Heart right ventricle (tissue), 16 donors: ENCODE measurements at regions not wholly inside any gene's neighbourhood (a gene's known extent, or its start where the extent isn't known, plus 50 kb on each side); places are given as distances from the start of the nearest gene placed in this dataset.
A peak's percentile ranks its signal among the peaks of the same experiment; 100 is the strongest.

Experiments used
- ATAC-seq, 8 donors: fragments of 200-7000 bp; cut with Tn5 transposase; one replicate each; pipeline ENCODE4 v1.9.1; 2020; ENCODE audit warnings: mild to moderate bottlenecking in 8 of 8, moderate library complexity in 8 of 8, moderate number of reproducible peaks in 1 of 8
- DNase-seq, 2 donors: peaks; one replicate each; pipeline ENCODE4 v3.0.0-alpha.2; 2020
- H3K27ac ChIP-seq, 10 donors: fragments of 200-600 bp; sonication (generic) in 2 of 10; one replicate each; pipeline versions ENCODE4 v1.5.0 to v1.8.0; 2020 to 2022; ENCODE audit warnings: mild to moderate bottlenecking in 3 of 10
- H3K27me3 ChIP-seq, 7 donors: fragments of 200-600 bp; one replicate each; pipeline ENCODE4 v1.8.0; 2021 to 2022; ENCODE audit warnings: mild to moderate bottlenecking in 2 of 7
- H3K36me3 ChIP-seq, 9 donors: fragments of 200-600 bp; sonication (generic) in 1 of 9; one replicate each; pipeline versions ENCODE4 v1.5.0 to v1.8.0; 2020 to 2022; ENCODE audit warnings: mild to moderate bottlenecking in 2 of 9
- H3K4me1 ChIP-seq, 9 donors: fragments of 200-600 bp; sonication (generic) in 1 of 9; one replicate each; pipeline versions ENCODE4 v1.5.0 to v1.8.0; 2020 to 2022; ENCODE audit warnings: mild to moderate bottlenecking in 4 of 9
- H3K4me3 ChIP-seq, 10 donors: fragments of 200-600 bp; sonication (generic) in 2 of 10; one replicate each; pipeline versions ENCODE4 v1.5.0 to v1.8.0; 2020 to 2022; ENCODE audit warnings: mild to moderate bottlenecking in 7 of 10, moderate library complexity in 2 of 10
- H3K9me3 ChIP-seq, 11 donors: fragments of 200-600 bp in 10 of 11; sonication (generic) in 2 of 11; one replicate each; pipeline versions ENCODE4 v1.5.0 to v1.8.0; 2013 to 2022; ENCODE audit warnings: mild to moderate bottlenecking in 2 of 11, control low read depth in 1 of 11, moderate library complexity in 1 of 11
- CTCF ChIP-seq, 9 donors: fragments of 200-600 bp; sonication (generic) in 2 of 9; IDR thresholded peaks; one replicate each; pipeline versions ENCODE4 v1.5.0 to v1.8.0; 2021 to 2022; ENCODE audit warnings: antibody characterized with exemption in 9 of 9, mild to moderate bottlenecking in 5 of 9, moderate library complexity in 1 of 9
- WGBS, 2 donors: extraction: QIAGEN DNeasy Blood & Tissue Kit; methylation state at CpG; one replicate each; pipeline ENCODE4 v1.1.7; 2013; ENCODE audit warnings: inconsistent platforms in 1 of 2; 5-methylcytosine and 5-hydroxymethylcytosine counted together
- intact Hi-C, 10 donors: fragments of 100-400 bp; cut with DNase I; formaldehyde crosslinking; loops; one replicate each; pipeline versions ENCODE4 v1.11.1 to v1.14.2; 2022
- donor health status: Arrhythmogenic right ventricular cardiomyopathy.
- donor health status: ischemic (EF 13 %, LVEDD 7.1; RV severe dilation, severe dysfunction).
- donor health status: healthy with polysubstance abuse.
- donor health status: DM: no; HTN: yes; CAD: no.
- donor health status: DM: no; HTN: no; CAD: no.
- donor health status: ischemic (EF 25% LVEDD 6.9; RV normal size, moderate dysfunction).
- donor health status: ischemic (EF 25% LVEDD 5.7; RV mildly dilated, moderate dysfunction).
- donor health status: healthy.
- donor health status: DM: yes; HTN: yes; CAD: no.
- donor health status: Ischemic cardiomyopathy.
- donor health status: ischemic (EF 35%, LVEDD 5.7; RV mildly dilated, moderate dysfunction).
- donor health status: nonischemic (EF 11% LVEDD 7.7; RV severe dilation, severe dysfunction).
- donor health status: DM: yes; HTN: yes; CAD: no.
- donor health status: PGD.
- donor health status: ischemic (EF 29% LVEDD 5.4; RV normal size, mild dysfunction).
- donor health status: nonischemic (EF 23%, LVEDD 6.1; RV moderate dilation, normal function).

GRCh38 chr7:53209129-53209528 is 173.7 kb downstream of the POM121L12 start:
- no peak overlapping the region for H3K4me3 ChIP-seq
- ATAC-seq (no peak), DNase-seq (no peak)
- 70 to 79% methylated on average over 3 of the region's 3 CpGs for WGBS, 2 donors
- H3K4me1 ChIP-seq: no peaks in the 10 kb centered on the region
- H3K27me3 ChIP-seq: no peaks in the 10 kb centered on the region
- H3K9me3 ChIP-seq: peaks cover 0 to 79% (median 18%) of the 10 kb centered on the region in 11 donors
- no peak overlapping the region for H3K27ac ChIP-seq
- TF ChIP-seq CTCF (IDR thresholded peaks at IDR 0.05): no peak
- no peaks in the 10 kb centered on the region for H3K36me3 ChIP-seq
- intact Hi-C loops: no loop called here

- TF ChIP-seq CTCF (IDR thresholded peaks at IDR 0.05): no peak
- peaks cover 0 to 3% (median 0%) of the 10 kb centered on the region in 7 donors for H3K27me3 ChIP-seq
- H3K4me3 ChIP-seq: no peak overlapping the region
- DNase-seq (no peak), ATAC-seq (no peak)
- 79 to 82% methylated on average over 1 of the region's 1 CpG for WGBS, 2 donors
- H3K9me3 ChIP-seq: peaks cover 0 to 67% (median 27%) of the 10 kb centered on the region in 11 donors
- H3K27ac ChIP-seq: no peak overlapping the region
- H3K36me3 ChIP-seq: no peaks in the 10 kb centered on the region
- intact Hi-C loops: no loop called here
- no peaks in the 10 kb centered on the region for H3K4me1 ChIP-seq
Measured at GRCh38 chr7:53214463-53214862, 179.0 kb downstream of the POM121L12 start.

GRCh38 chr7:53218730-53219504 is 183.5 kb downstream of the POM121L12 start:
- H3K27ac ChIP-seq: peak overlapping the region in 1 of 10 donors; percentile 31
- intact Hi-C loops: no loop called here
- peaks cover 0 to 4% (median 0%) of the 10 kb centered on the region in 7 donors for H3K27me3 ChIP-seq
- no peaks in the 10 kb centered on the region for H3K36me3 ChIP-seq
- peak overlapping the region; percentile 14 to 56 (median 44) for H3K4me3 ChIP-seq
- no peaks in the 10 kb centered on the region for H3K4me1 ChIP-seq
- peaks cover 0 to 36% (median 15%) of the 10 kb centered on the region in 11 donors for H3K9me3 ChIP-seq
- peak in 1 of 2 donors; percentile 14 for DNase-seq
- TF ChIP-seq CTCF (IDR thresholded peaks at IDR 0.05): peak in 2 of 9 donors; percentile 16 to 21
- whole genome bisulfite sequencing, 2 donors: 4 to 6% methylated on average over 46 of the region's 46 CpGs
- ATAC-seq: peak; percentile 46 to 94 (median 74)

- 54 to 65% methylated on average over 4 of the region's 4 CpGs for WGBS, 2 donors
- intact Hi-C loops: no loop called here
- no peaks in the 10 kb centered on the region for H3K4me1 ChIP-seq
- no peak overlapping the region for H3K4me3 ChIP-seq
- ATAC-seq (peak in 2 of 8 donors; percentile 33 to 70), DNase-seq (no peak)
- H3K36me3 ChIP-seq: no peaks in the 10 kb centered on the region
- no peaks in the 10 kb centered on the region for H3K27me3 ChIP-seq
- no peak overlapping the region for H3K27ac ChIP-seq
- no peak for TF ChIP-seq CTCF (IDR thresholded peaks at IDR 0.05)
- H3K9me3 ChIP-seq: peaks cover 0 to 5% (median 0%) of the 10 kb centered on the region in 11 donors
Measured at GRCh38 chr7:53229202-53229601, 193.8 kb downstream of the POM121L12 start.
